ENCODE measurements at regions not wholly inside any gene's neighbourhood (a gene's known extent, or its start where the extent isn't known, plus 50 kb on each side); places are given as distances from the start of the nearest gene placed in this dataset.
A peak's percentile ranks its signal among the peaks of the same experiment; 100 is the strongest.
"Not testable (repeated sequence)": the region's sequence is repeated elsewhere in the genome, so short reads cannot be mapped to it uniquely, and the experiment has no call there.

GRCh38 chr17:43345515-43345914 is 53.3 kb upstream of the ARL4D start:
- intact Hi-C loops (cut with DNase I): loop anchor here (10.0 kb wide), 1 partner anchor 331 kb away; no protein-coding TSS in a partner anchor

GRCh38 chr17:43344685-43345084 is 54.1 kb upstream of the ARL4D start:
- ATAC-seq: no peak
- intact Hi-C loops (cut with DNase I): loop anchor here (10.0 kb wide), 1 partner anchor 330 kb away; no protein-coding TSS in a partner anchor
- H3K27ac ChIP-seq: no peak overlapping the region
- H3K4me3 ChIP-seq: no peak overlapping the region
- DNase-seq: no peak
- peaks cover 0 to 20% (median 0%) of the 10 kb centered on the region in 3 donors for H3K9me3 ChIP-seq
- WGBS, 2 donors: 61 to 67% methylated on average over 6 of the region's 6 CpGs
- H3K36me3 ChIP-seq (replicated peaks in 1 of 2; ENCODE audit: insufficient read depth in 1 of 2, low read depth in 2 of 2): no peaks in the 10 kb centered on the region
- TF ChIP-seq POLR2A (IDR thresholded peaks at IDR 0.05): no peak
- TF ChIP-seq, protein P1, sequence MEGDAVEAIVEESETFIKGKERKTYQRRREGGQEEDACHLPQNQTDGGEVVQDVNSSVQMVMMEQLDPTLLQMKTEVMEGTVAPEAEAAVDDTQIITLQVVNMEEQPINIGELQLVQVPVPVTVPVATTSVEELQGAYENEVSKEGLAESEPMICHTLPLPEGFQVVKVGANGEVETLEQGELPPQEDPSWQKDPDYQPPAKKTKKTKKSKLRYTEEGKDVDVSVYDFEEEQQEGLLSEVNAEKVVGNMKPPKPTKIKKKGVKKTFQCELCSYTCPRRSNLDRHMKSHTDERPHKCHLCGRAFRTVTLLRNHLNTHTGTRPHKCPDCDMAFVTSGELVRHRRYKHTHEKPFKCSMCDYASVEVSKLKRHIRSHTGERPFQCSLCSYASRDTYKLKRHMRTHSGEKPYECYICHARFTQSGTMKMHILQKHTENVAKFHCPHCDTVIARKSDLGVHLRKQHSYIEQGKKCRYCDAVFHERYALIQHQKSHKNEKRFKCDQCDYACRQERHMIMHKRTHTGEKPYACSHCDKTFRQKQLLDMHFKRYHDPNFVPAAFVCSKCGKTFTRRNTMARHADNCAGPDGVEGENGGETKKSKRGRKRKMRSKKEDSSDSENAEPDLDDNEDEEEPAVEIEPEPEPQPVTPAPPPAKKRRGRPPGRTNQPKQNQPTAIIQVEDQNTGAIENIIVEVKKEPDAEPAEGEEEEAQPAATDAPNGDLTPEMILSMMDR (IDR thresholded peaks at IDR 0.05): no peak
- peaks cover 8% of the 10 kb centered on the region for H3K4me1 ChIP-seq
- no peaks in the 10 kb centered on the region for H3K27me3 ChIP-seq

More at GRCh38 chr17:43345515-43345914, 53.3 kb upstream of the ARL4D start:
- WGBS, 2 donors: 58 to 62% methylated on average over 3 of the region's 3 CpGs
- not testable (repeated sequence) for H3K36me3 ChIP-seq (replicated peaks in 1 of 2; ENCODE audit: insufficient read depth in 1 of 2, low read depth in 2 of 2); H3K27me3 ChIP-seq; DNase-seq; H3K4me3 ChIP-seq; H3K4me1 ChIP-seq; H3K27ac ChIP-seq; ATAC-seq
- H3K9me3 ChIP-seq: peaks cover 0 to 20% (median 0%) of the 10 kb centered on the region in 3 donors

DNA sequence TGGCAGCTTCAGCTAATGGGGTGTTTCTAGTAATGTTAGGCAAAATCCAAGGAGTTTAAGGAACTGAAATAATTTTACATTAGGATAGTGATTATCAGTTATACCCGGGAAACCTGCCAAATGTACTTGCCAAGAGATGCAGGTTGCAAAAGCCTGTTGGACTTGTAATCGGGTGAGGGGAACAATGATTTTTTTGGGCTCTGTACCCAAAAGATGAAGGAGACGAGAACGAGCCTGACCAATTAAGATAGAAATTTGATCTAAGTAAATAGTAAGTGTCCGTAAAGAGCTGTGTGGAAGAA is 56.3 kb upstream of the ARL4D start:
- 18 to 20% methylated on average over 5 of the region's 5 CpGs for WGBS, 2 donors
- TF ChIP-seq, protein P1 (IDR thresholded peaks at IDR 0.05): no peak
- TF ChIP-seq POLR2A (IDR thresholded peaks at IDR 0.05): no peak
- no peaks in the 10 kb centered on the region for H3K36me3 ChIP-seq (replicated peaks in 1 of 2; ENCODE audit: insufficient read depth in 1 of 2, low read depth in 2 of 2)
- intact Hi-C loops (cut with DNase I): loop anchor here (10.0 kb wide), 1 partner anchor 328 kb away; no protein-coding TSS in a partner anchor
- H3K9me3 ChIP-seq: peaks cover 0 to 3% (median 0%) of the 10 kb centered on the region in 3 donors
- H3K4me1 ChIP-seq: peaks cover 8% of the 10 kb centered on the region
- no peak overlapping the region for H3K4me3 ChIP-seq
- ATAC-seq: no peak
- DNase-seq: no peak
- no peaks in the 10 kb centered on the region for H3K27me3 ChIP-seq
- H3K27ac ChIP-seq: no peak overlapping the region

- DNase-seq (no peak), ATAC-seq (no peak)
- H3K4me1 ChIP-seq: peaks cover 8% of the 10 kb centered on the region
- TF ChIP-seq, protein P1 (IDR thresholded peaks at IDR 0.05): no peak
- TF ChIP-seq POLR2A (IDR thresholded peaks at IDR 0.05): no peak
- H3K9me3 ChIP-seq: no peaks in the 10 kb centered on the region
- intact Hi-C loops (cut with DNase I): loop anchor here (10.0 kb wide), 1 partner anchor 327 kb away; no protein-coding TSS in a partner anchor
- no peak overlapping the region for H3K4me3 ChIP-seq
- no peaks in the 10 kb centered on the region for H3K27me3 ChIP-seq
- no peaks in the 10 kb centered on the region for H3K36me3 ChIP-seq (replicated peaks in 1 of 2; ENCODE audit: insufficient read depth in 1 of 2, low read depth in 2 of 2)
- WGBS, 2 donors: 38 to 48% methylated on average over 7 of the region's 7 CpGs
- no peak overlapping the region for H3K27ac ChIP-seq
Observed at GRCh38 chr17:43341715-43342588, 56.8 kb upstream of the ARL4D start.

DNA sequence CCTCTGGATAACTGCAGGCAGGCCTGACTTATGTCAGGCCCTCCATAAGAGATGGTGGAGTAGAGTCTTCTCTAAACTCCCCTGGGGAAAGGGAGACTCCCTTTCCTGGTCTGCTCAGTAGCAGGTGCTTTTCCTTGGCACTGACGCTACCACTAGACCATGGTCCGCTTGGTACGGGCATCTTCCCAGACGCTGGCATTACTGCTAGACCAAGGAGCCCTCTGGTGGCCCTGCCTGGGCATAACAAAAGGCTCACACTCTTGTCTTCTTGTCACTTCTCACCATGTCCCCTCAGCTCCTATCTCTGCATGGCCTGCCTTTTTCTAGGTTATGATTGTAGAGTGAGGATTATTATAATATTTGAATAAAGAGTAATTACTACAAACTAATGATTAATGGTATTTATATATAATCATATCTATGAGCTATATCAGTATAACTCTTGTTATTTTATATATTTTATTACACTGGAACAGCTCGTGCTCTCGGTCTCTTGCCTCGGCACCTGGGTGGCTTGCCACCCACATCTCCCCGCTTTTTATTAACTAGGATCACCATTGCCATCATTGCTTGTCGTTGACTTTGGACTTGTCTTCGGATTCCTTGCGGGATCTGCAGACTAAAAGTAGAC is 59.8 kb upstream of the ARL4D start:
- TF ChIP-seq POLR2A (IDR thresholded peaks at IDR 0.05): no peak
- TF ChIP-seq, protein P1 (IDR thresholded peaks at IDR 0.05): peak; percentile 55 to 70 (median 62)
- Histone ChIP-seq H3K4me1 (peaks cover 2% of the 10 kb centered on the region), H3K4me3 (no peak overlapping the region), H3K36me3 (replicated peaks in 1 of 2; ENCODE audit: insufficient read depth in 1 of 2, low read depth in 2 of 2) (no peaks in the 10 kb centered on the region), H3K27ac (no peak overlapping the region), H3K27me3 (no peaks in the 10 kb centered on the region), H3K9me3 (no peaks in the 10 kb centered on the region)
- DNase-seq: peak; percentile 79 to 89 (median 80)
- peak; percentile 35 for ATAC-seq
- intact Hi-C loops (cut with DNase I): loop anchor here (10.0 kb wide), 1 partner anchor 114 kb away; the partner anchor contains the start of gene CCDC200
- 51 to 60% methylated on average over 11 of the region's 11 CpGs for WGBS, 2 donors

Data from body of pancreas (tissue), 4 donors.